Fibroblast of pulmonary artery (primary cell): ENCODE measurements at regions not wholly inside any gene's neighbourhood (a gene's known extent, or its start where the extent isn't known, plus 50 kb on each side); places are given as distances from the start of the nearest gene placed in this dataset.
"Not testable (repeated sequence)": the region's sequence is repeated elsewhere in the genome, so short reads cannot be mapped to it uniquely, and the experiment has no call there.

Experiments used
- DNase-seq: peaks from one replicate; pipeline ENCODE4 v3.0.0-alpha.2; 2010; ENCODE audit warnings: low read depth
- H3K4me3 ChIP-seq: replicated peaks from 2 replicates; pipeline ENCODE4 v1.5.1; 2011; ENCODE audit warnings: low read depth, mild to moderate bottlenecking, control low read depth, low read length, moderate library complexity
- CTCF ChIP-seq: IDR thresholded peaks from 2 replicates; pipeline ENCODE4 v1.5.1; 2011; ENCODE audit warnings: mild to moderate bottlenecking, control low read depth, low read length, inconsistent platforms; ENCODE audit errors: missing control alignments

GRCh38 chr18:67132919-67133318 is 383.6 kb downstream of the DSEL start:
- TF ChIP-seq CTCF = no peak
- no peak for DNase-seq

GRCh38 chr18:67131498-67131897 is 385.0 kb downstream of the DSEL start:
- no peak overlapping the region for H3K4me3 ChIP-seq
- no peak for DNase-seq
- no peak for TF ChIP-seq CTCF

More at GRCh38 chr18:67132919-67133318, 383.6 kb downstream of the DSEL start:
- H3K4me3 ChIP-seq = no peak overlapping the region

GRCh38 chr18:67126751-67127150 is 389.8 kb downstream of the DSEL start:
- H3K4me3 ChIP-seq, DNase-seq: not testable (repeated sequence)

GRCh38 chr18:67123901-67124300 is 392.6 kb downstream of the DSEL start:
- no peak overlapping the region for H3K4me3 ChIP-seq
- TF ChIP-seq CTCF = no peak
- no peak for DNase-seq

GRCh38 chr18:67117804-67118203 is 398.7 kb downstream of the DSEL start:
- DNase-seq = no peak
- H3K4me3 ChIP-seq = no peak overlapping the region
- no peak for TF ChIP-seq CTCF

GRCh38 chr18:67109535-67109934 is 407.0 kb downstream of the DSEL start:
- TF ChIP-seq CTCF = no peak
- H3K4me3 ChIP-seq = no peak overlapping the region
- DNase-seq = no peak

GRCh38 chr18:67108894-67109293 is 407.6 kb downstream of the DSEL start:
- no peak for TF ChIP-seq CTCF
- no peak for DNase-seq

More at GRCh38 chr18:67108894-67109293, 407.6 kb downstream of the DSEL start:
- H3K4me3 ChIP-seq = no peak overlapping the region
